DND-41 (cell line): ENCODE measurements at regions not wholly inside any gene's neighbourhood (a gene's known extent, or its start where the extent isn't known, plus 50 kb on each side); places are given as distances from the start of the nearest gene placed in this dataset.

Experiments used
- ATAC-seq: fragments of 200-7000 bp; cut with Tn5 transposase; 3 replicates; pipeline ENCODE4 v1.9.1; 2021; ENCODE audit warnings: low read depth; ENCODE audit not compliant: insufficient read depth
- DNase-seq: peaks from one replicate; pipeline ENCODE4 v3.0.0-alpha.2; 2020
- H2AFZ ChIP-seq: 2 replicates; pipeline ENCODE4 v1.6.0; 2012; ENCODE audit warnings: low read depth, low read length
- H3K27ac ChIP-seq: 2 replicates; pipeline ENCODE4 v1.5.1; 2012; ENCODE audit warnings: low read length, inconsistent platforms
- H3K27me3 ChIP-seq: fragments of 200-600 bp; sonication (generic); 2 replicates; pipeline ENCODE4 v1.6.0; 2012; ENCODE audit warnings: low read length, mild to moderate bottlenecking, inconsistent platforms; ENCODE audit not compliant: insufficient read depth, poor library complexity
- H3K36me3 ChIP-seq: 2 replicates; pipeline ENCODE4 v1.5.1; 2012; ENCODE audit warnings: low read length, inconsistent platforms; ENCODE audit not compliant: insufficient read depth
- H3K4me1 ChIP-seq: 2 replicates; pipeline ENCODE4 v1.5.1; 2012; ENCODE audit warnings: mild to moderate bottlenecking, low read length; ENCODE audit not compliant: insufficient read depth
- H3K4me2 ChIP-seq: 2 replicates; pipeline ENCODE4 v1.6.0; 2012; ENCODE audit warnings: mild to moderate bottlenecking, moderate library complexity, low read length, inconsistent platforms; ENCODE audit not compliant: insufficient read depth
- H3K4me3 ChIP-seq, 2 experiments: fragments of 200-600 bp in 1 of 2; shearing (Covaris generic) in 1 of 2; 2 replicates each; pipeline ENCODE4 v1.5.1; 2012 to 2016; ENCODE audit warnings: inconsistent platforms in 2 of 2, low read length in 2 of 2, mild to moderate bottlenecking in 2 of 2, low read depth in 1 of 2, moderate library complexity in 1 of 2
- H3K79me2 ChIP-seq: 2 replicates; pipeline ENCODE4 v1.6.0; 2012; ENCODE audit warnings: low read length, inconsistent platforms; ENCODE audit not compliant: insufficient read depth
- H3K9ac ChIP-seq: 2 replicates; pipeline ENCODE4 v1.6.0; 2012; ENCODE audit warnings: low read depth, mild to moderate bottlenecking, inconsistent platforms, low read length, moderate library complexity
- H3K9me3 ChIP-seq: 2 replicates; pipeline ENCODE4 v1.5.1; 2012; ENCODE audit warnings: low read length, moderate library complexity, mild to moderate bottlenecking, inconsistent platforms; ENCODE audit not compliant: insufficient read depth, severe bottlenecking
- H4K20me1 ChIP-seq: 2 replicates; pipeline ENCODE4 v1.6.0; 2012; ENCODE audit warnings: low read length; ENCODE audit not compliant: insufficient read depth
- CTCF ChIP-seq: IDR thresholded peaks from 2 replicates; pipeline ENCODE4 v1.5.1; 2012; ENCODE audit warnings: borderline replicate concordance, low read length, moderate library complexity, mild to moderate bottlenecking; ENCODE audit not compliant: poor library complexity, severe bottlenecking; ENCODE audit errors: extremely low read depth
- EZH2 ChIP-seq: IDR thresholded peaks from 3 replicates; pipeline ENCODE4 v1.6.1; 2012; ENCODE audit warnings: borderline replicate concordance, low read depth, mild to moderate bottlenecking, moderate library complexity, low read length, inconsistent platforms; ENCODE audit not compliant: severe bottlenecking

DNA sequence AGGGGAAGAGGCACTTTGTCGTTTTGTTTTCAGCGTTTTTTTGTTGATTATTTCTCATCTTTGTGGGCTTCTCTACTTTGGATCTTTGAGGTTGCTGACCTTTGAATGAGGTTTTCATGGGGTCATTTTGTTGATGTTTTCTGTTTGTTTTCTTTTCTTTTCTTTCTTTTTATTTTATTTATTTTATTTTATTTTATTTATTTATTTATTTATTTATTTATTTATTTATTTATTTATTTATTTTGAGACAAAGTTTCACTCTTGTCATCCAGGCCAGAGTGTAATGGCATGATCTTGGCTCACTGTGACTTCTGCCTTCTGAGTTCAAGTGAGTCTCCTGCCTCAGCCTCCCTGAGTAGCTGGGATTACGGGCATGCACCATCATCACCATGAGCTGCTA lies 946.7 kb downstream of the TLE4 start:
- Histone ChIP-seq H3K4me3 (no peak overlapping the region), H3K9me3 (no peaks in the 10 kb centered on the region), H3K4me2 (no peak overlapping the region), H3K27ac (no peak overlapping the region), H4K20me1 (no peaks in the 10 kb centered on the region), H3K79me2 (no peaks in the 10 kb centered on the region), H2AFZ (no peak overlapping the region), H3K36me3 (no peaks in the 10 kb centered on the region), H3K9ac (no peak overlapping the region), H3K27me3 (no peaks in the 10 kb centered on the region), H3K4me1 (no peaks in the 10 kb centered on the region)
- ATAC-seq (no peak), DNase-seq (no peak)
- TF ChIP-seq CTCF (no peak), EZH2 (no peak)

DNA sequence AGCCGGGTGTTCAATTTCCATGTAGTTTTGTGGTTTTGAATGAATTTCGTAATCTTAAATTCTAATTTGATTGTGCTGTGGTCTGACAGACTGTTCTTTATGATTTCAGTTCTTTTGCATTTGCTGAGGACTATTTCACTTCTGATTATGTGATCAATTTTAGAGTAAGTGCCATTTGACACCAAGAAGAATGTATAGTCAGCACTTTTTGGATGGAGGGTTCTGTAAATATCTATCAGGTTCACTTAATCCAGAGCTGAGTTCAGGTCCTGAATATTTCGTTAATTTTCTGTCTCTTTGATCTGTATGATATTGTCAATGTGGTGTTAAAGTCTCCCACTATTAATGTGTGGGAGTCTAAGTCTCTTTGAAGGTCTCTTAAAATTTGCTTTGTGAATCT lies 944.9 kb downstream of the TLE4 start:
- Histone ChIP-seq H3K27me3 (no peaks in the 10 kb centered on the region), H3K79me2 (no peaks in the 10 kb centered on the region), H4K20me1 (no peaks in the 10 kb centered on the region), H3K27ac (no peak overlapping the region), H3K9me3 (no peaks in the 10 kb centered on the region), H3K36me3 (no peaks in the 10 kb centered on the region), H2AFZ (no peak overlapping the region), H3K4me2 (no peak overlapping the region), H3K9ac (no peak overlapping the region), H3K4me3 (no peak overlapping the region), H3K4me1 (no peaks in the 10 kb centered on the region)
- ATAC-seq: no peak
- DNase-seq: no peak
- no peak for TF ChIP-seq CTCF
- TF ChIP-seq EZH2: no peak

DNA sequence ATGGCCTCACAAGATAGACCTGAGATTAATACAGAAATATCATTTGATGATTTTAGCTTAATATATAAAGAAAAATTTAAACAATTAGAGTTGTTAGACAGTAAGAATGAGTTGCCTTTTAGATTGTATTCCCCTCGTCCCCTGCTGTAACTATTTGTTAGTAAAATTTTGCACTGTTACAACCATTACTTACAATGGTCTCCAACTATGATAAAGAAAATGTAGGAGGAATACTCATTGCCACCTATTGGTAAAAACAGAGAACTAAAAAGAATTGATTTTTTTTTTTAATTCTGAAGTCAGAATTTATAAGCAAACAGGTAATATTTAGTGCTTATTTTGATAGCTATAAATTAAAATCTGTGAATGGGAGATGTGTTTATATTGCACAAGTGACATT lies 937.6 kb downstream of the TLE4 start:
- no peaks in the 10 kb centered on the region for H3K36me3 ChIP-seq
- ATAC-seq (no peak), DNase-seq (no peak)
- H3K9ac ChIP-seq: no peak overlapping the region
- H3K4me2 ChIP-seq: no peak overlapping the region
- no peak overlapping the region for H3K4me3 ChIP-seq
- TF ChIP-seq EZH2 (no peak), CTCF (no peak)
- no peaks in the 10 kb centered on the region for H3K9me3 ChIP-seq
- no peaks in the 10 kb centered on the region for H3K4me1 ChIP-seq
- no peak overlapping the region for H3K27ac ChIP-seq
- H3K79me2 ChIP-seq: no peaks in the 10 kb centered on the region
- H4K20me1 ChIP-seq: no peaks in the 10 kb centered on the region
- H3K27me3 ChIP-seq: no peaks in the 10 kb centered on the region
- H2AFZ ChIP-seq: no peak overlapping the region

DNA sequence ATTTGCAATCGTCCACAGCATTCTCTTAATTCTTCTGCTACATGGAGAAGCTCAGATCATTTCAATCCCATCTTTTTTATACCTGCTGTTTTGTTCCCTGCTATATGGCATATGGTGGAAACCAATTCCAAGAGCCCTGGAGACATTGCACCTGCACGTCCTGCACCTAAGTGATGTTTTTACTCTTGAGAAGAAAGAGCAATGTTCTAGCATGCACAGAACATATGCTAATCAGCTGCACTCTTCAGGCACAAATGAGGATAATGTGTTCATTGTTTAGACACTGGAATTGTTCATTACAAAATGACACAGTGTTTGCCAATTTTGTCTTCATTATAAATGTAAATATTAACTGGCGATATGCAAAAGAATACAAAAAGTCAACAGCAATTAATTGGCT lies 935.8 kb downstream of the TLE4 start:
- DNase-seq: no peak
- ATAC-seq: no peak

More for the DNA sequence above, 935.8 kb downstream of the TLE4 start:
- no peak overlapping the region for H3K9ac ChIP-seq
- no peaks in the 10 kb centered on the region for H3K36me3 ChIP-seq
- H4K20me1 ChIP-seq: no peaks in the 10 kb centered on the region
- no peak overlapping the region for H3K4me3 ChIP-seq
- H2AFZ ChIP-seq: no peak overlapping the region
- no peak overlapping the region for H3K27ac ChIP-seq
- no peaks in the 10 kb centered on the region for H3K9me3 ChIP-seq
- H3K4me2 ChIP-seq: no peak overlapping the region
- H3K79me2 ChIP-seq: no peaks in the 10 kb centered on the region
- no peaks in the 10 kb centered on the region for H3K4me1 ChIP-seq
- TF ChIP-seq EZH2 (no peak), CTCF (no peak)
- no peaks in the 10 kb centered on the region for H3K27me3 ChIP-seq
